H1 (cell line): ENCODE measurements at regions not wholly inside any gene's neighbourhood (a gene's known extent, or its start where the extent isn't known, plus 50 kb on each side); places are given as distances from the start of the nearest gene placed in this dataset.

Source experiments
- CTCF ChIA-PET: fragments of 300-600 bp; sonication (Branson Sonifier 250); formaldehyde crosslinking; loops from one replicate; lab custom pipeline; 2021; ENCODE audit not compliant: partially characterized antibody; lab: Charles Lee
- POLR2A ChIA-PET: fragments of 300-600 bp; sonication (Branson Sonifier 250); formaldehyde crosslinking; loops from one replicate; lab custom pipeline; 2021; ENCODE audit warnings: inconsistent platforms; ENCODE audit not compliant: partially characterized antibody; lab: Charles Lee
- DNase-seq, 2 experiments: peaks; one replicate each; pipeline versions ENCODE4 v3.0.0 to v3.0.0-alpha.2; 2010 to 2022; ENCODE audit warnings: low spot score in 2 of 2, low read depth in 1 of 2, mixed read lengths in 1 of 2
- FAIRE-seq: peaks from 2 replicates; lab custom pipeline; 2011; peaks lifted over from hg19 to GRCh38; lab: Jason Lieb, UNC
- H2AFZ ChIP-seq: 2 replicates; pipeline ENCODE4 v1.8.1; 2012; ENCODE audit warnings: low read length, inconsistent platforms
- H2AK5ac ChIP-seq: 2 replicates; pipeline ENCODE4 v1.6.1; 2013; ENCODE audit warnings: low read depth, low read length
- H2BK120ac ChIP-seq: replicated peaks from 2 replicates; pipeline ENCODE3; 2013; ENCODE audit warnings: low read depth, low read length, inconsistent platforms
- H2BK12ac ChIP-seq: 2 replicates; pipeline ENCODE4 v1.6.1; 2013; ENCODE audit warnings: low read depth, low read length
- H2BK15ac ChIP-seq: 2 replicates; pipeline ENCODE4 v1.6.1; 2013; ENCODE audit warnings: low read length
- H2BK20ac ChIP-seq: 2 replicates; pipeline ENCODE4 v1.6.1; 2013; ENCODE audit warnings: low read length
- H2BK5ac ChIP-seq: 2 replicates; pipeline ENCODE4 v1.6.1; 2013; ENCODE audit warnings: low read depth, low read length
- H3K14ac ChIP-seq: 2 replicates; pipeline ENCODE4 v1.6.1; 2013; ENCODE audit warnings: inconsistent platforms; ENCODE audit not compliant: insufficient read length
- H3K18ac ChIP-seq: 2 replicates; pipeline ENCODE4 v1.6.1; 2013; ENCODE audit warnings: low read length; ENCODE audit errors: extremely low read depth
- H3K23ac ChIP-seq: 2 replicates; pipeline ENCODE4 v1.6.1; 2013; ENCODE audit warnings: inconsistent platforms; ENCODE audit not compliant: insufficient read length
- H3K23me2 ChIP-seq: 2 replicates; pipeline ENCODE4 v1.6.1; 2013; ENCODE audit warnings: low read depth, low read length
- H3K27ac ChIP-seq: 2 replicates; pipeline ENCODE4 v1.6.1; 2011; ENCODE audit warnings: low read depth, low read length, inconsistent platforms
- H3K27me3 ChIP-seq, 4 experiments: replicated peaks in 1 of 4; 1 replicate in 1 of 4; 2 replicates in 3 of 4; pipeline versions ENCODE4 v1.6.1 to v1.8.1; 2011 to 2013; ENCODE audit warnings: low read length in 3 of 4, mild to moderate bottlenecking in 3 of 4, inconsistent platforms in 2 of 4, mixed read lengths in 2 of 4, moderate library complexity in 1 of 4; ENCODE audit not compliant: control insufficient read depth in 3 of 4, insufficient read depth in 3 of 4; ENCODE audit errors: extremely low read depth in 1 of 4
- H3K36me3 ChIP-seq, 4 experiments: 2 replicates each; pipeline versions ENCODE4 v1.6.1 to v1.8.1; 2011 to 2013; ENCODE audit warnings: mild to moderate bottlenecking in 4 of 4, low read length in 3 of 4, moderate library complexity in 2 of 4, control low read depth in 1 of 4, inconsistent platforms in 1 of 4; ENCODE audit not compliant: insufficient read depth in 4 of 4, control insufficient read depth in 2 of 4
- H3K4ac ChIP-seq: replicated peaks from 2 replicates; pipeline ENCODE3; 2013; ENCODE audit warnings: low read length, low read depth, mixed read lengths, inconsistent platforms; ENCODE audit not compliant: insufficient read length
- H3K4me1 ChIP-seq, 4 experiments: replicated peaks in 1 of 4; 1 replicate in 1 of 4; 2 replicates in 3 of 4; pipeline versions ENCODE4 v1.6.1 to v1.8.1; 2011 to 2013; ENCODE audit warnings: low read length in 3 of 4, inconsistent platforms in 2 of 4, mixed read lengths in 1 of 4; ENCODE audit not compliant: insufficient read depth in 4 of 4, control insufficient read depth in 3 of 4
- H3K4me2 ChIP-seq, 2 experiments: 2 replicates each; pipeline versions ENCODE4 v1.6.1 to v1.8.1; 2011 to 2013; ENCODE audit warnings: low read depth in 2 of 2, low read length in 2 of 2, control low read depth in 1 of 2, inconsistent platforms in 1 of 2, mild to moderate bottlenecking in 1 of 2; ENCODE audit not compliant: insufficient read depth in 1 of 2
- H3K4me3 ChIP-seq, 4 experiments: fragments of 200-600, 300-600 bp in 1 of 4; sonication (generic), shearing (Covaris generic), sonication (Bioruptor Twin) in 1 of 4; 2 replicates each; pipeline versions ENCODE4 v1.5.1 to v1.8.1; 2011 to 2016; ENCODE audit warnings: low read length in 4 of 4, low read depth in 3 of 4, control low read depth in 2 of 4, inconsistent platforms in 2 of 4, mild to moderate bottlenecking in 2 of 4, mixed read lengths in 1 of 4, moderate library complexity in 1 of 4; ENCODE audit not compliant: insufficient read depth in 2 of 4; ENCODE audit errors: extremely low read depth in 1 of 4
- H3K56ac ChIP-seq: replicated peaks from 2 replicates; pipeline ENCODE3; 2013; ENCODE audit warnings: low read depth, mild to moderate bottlenecking, mixed read lengths, low read length, inconsistent platforms; ENCODE audit not compliant: insufficient read length
- H3K79me1 ChIP-seq: 2 replicates; pipeline ENCODE4 v1.6.1; 2013; ENCODE audit warnings: low read depth, low read length, control low read depth
- H3K79me2 ChIP-seq, 2 experiments: 2 replicates each; pipeline versions ENCODE4 v1.6.1 to v1.8.1; 2012 to 2013; ENCODE audit warnings: low read length in 2 of 2, mild to moderate bottlenecking in 2 of 2, inconsistent platforms in 1 of 2; ENCODE audit not compliant: insufficient read depth in 2 of 2, control insufficient read depth in 1 of 2
- H3K9ac ChIP-seq, 4 experiments: replicated peaks in 1 of 4; 1 replicate in 1 of 4; 2 replicates in 3 of 4; pipeline versions ENCODE4 v1.6.1 to v1.8.1; 2011 to 2013; ENCODE audit warnings: low read depth in 3 of 4, low read length in 3 of 4, control low read depth in 2 of 4, mild to moderate bottlenecking in 2 of 4, moderate library complexity in 2 of 4, inconsistent platforms in 1 of 4; ENCODE audit errors: extremely low read depth in 1 of 4
- H3K9me3 ChIP-seq, 2 experiments: 2 replicates each; pipeline versions ENCODE4 v1.6.1 to v1.8.1; 2012 to 2013; ENCODE audit warnings: mild to moderate bottlenecking in 2 of 2, moderate library complexity in 2 of 2, control low read depth in 1 of 2, inconsistent platforms in 1 of 2, low read depth in 1 of 2, low read length in 1 of 2, mixed read lengths in 1 of 2; ENCODE audit not compliant: insufficient read depth in 2 of 2
- H4K20me1 ChIP-seq, 2 experiments: replicated peaks in 1 of 2; 2 replicates each; pipeline versions ENCODE3 to v1.8.1; 2011 to 2013; ENCODE audit warnings: inconsistent platforms in 2 of 2, low read length in 2 of 2, mild to moderate bottlenecking in 1 of 2; ENCODE audit not compliant: insufficient read depth in 2 of 2, control insufficient read depth in 1 of 2
- H4K5ac ChIP-seq: 2 replicates; pipeline ENCODE4 v1.6.1; 2013; ENCODE audit warnings: low read length, low read depth, mixed read lengths, inconsistent platforms; ENCODE audit not compliant: insufficient read length
- H4K8ac ChIP-seq: 2 replicates; pipeline ENCODE4 v1.8.0; 2013; ENCODE audit warnings: mild to moderate bottlenecking, moderate library complexity, low read length, inconsistent platforms; ENCODE audit not compliant: insufficient read depth; ENCODE audit errors: extremely low read depth
- H4K91ac ChIP-seq: replicated peaks from 2 replicates; pipeline ENCODE3; 2013; ENCODE audit warnings: low read length, mixed read lengths, inconsistent platforms; ENCODE audit not compliant: insufficient read length
- BRCA1 ChIP-seq: IDR thresholded peaks from 2 replicates; pipeline ENCODE4 v1.6.1; 2012; ENCODE audit warnings: low read depth, low read length, improper control_type of control experiment
- CBX8 ChIP-seq: fragments of 300-800, 300-1000 bp; sonication (generic); IDR thresholded peaks from 2 replicates; pipeline ENCODE4 v1.7.1; 2016; ENCODE audit warnings: low read depth, low read length, borderline replicate concordance
- CHD1 ChIP-seq: IDR thresholded peaks from 2 replicates; pipeline ENCODE4 v1.6.1; 2012; ENCODE audit warnings: low read depth, low read length, improper control_type of control experiment
- FOSL1 ChIP-seq: IDR thresholded peaks from 2 replicates; pipeline ENCODE4 v1.6.1; 2011; ENCODE audit warnings: mild to moderate bottlenecking, low read depth, low read length, moderate library complexity; ENCODE audit not compliant: insufficient read depth
- GTF2F1 ChIP-seq: IDR thresholded peaks from 2 replicates; pipeline ENCODE4 v1.6.1; 2012; ENCODE audit warnings: low read depth, low read length, improper control_type of control experiment, borderline replicate concordance
- POLR2AphosphoS5 ChIP-seq: IDR thresholded peaks from 2 replicates; pipeline ENCODE4 v1.6.1; 2011; ENCODE audit warnings: low read depth, low read length
- RFX5 ChIP-seq: IDR thresholded peaks from 2 replicates; pipeline ENCODE4 v1.6.1; 2011; ENCODE audit warnings: low read depth, low read length, improper control_type of control experiment, borderline replicate concordance
- ZNF274 ChIP-seq: IDR thresholded peaks from 2 replicates; pipeline ENCODE4 v1.7.0; 2012; ENCODE audit warnings: low read length, borderline replicate concordance; ENCODE audit errors: extremely low read depth
- WGBS, 2 experiments: shearing (Covaris generic) in 1 of 2; methylation state at CpG; one replicate each; pipeline versions ENCODE4 v1.1.6 to v1.1.7; 2013 to 2015; ENCODE audit warnings: low lambda C conversion rate in 2 of 2, mixed read lengths in 2 of 2, inconsistent platforms in 1 of 2, low coverage in 1 of 2, missing lambda C conversion rate in 1 of 2; ENCODE audit not compliant: insufficient replicate concordance in 2 of 2, insufficient coverage in 1 of 2, insufficient read length in 1 of 2; ENCODE audit errors: extremely low coverage in 1 of 2, missing lambda C conversion rate in 1 of 2; 5-methylcytosine and 5-hydroxymethylcytosine counted together
- TF ChIP-seq, protein P1 (sequence below): IDR thresholded peaks from 2 replicates; pipeline ENCODE4 v1.6.1; 2012; ENCODE audit warnings: inconsistent platforms

DNA sequence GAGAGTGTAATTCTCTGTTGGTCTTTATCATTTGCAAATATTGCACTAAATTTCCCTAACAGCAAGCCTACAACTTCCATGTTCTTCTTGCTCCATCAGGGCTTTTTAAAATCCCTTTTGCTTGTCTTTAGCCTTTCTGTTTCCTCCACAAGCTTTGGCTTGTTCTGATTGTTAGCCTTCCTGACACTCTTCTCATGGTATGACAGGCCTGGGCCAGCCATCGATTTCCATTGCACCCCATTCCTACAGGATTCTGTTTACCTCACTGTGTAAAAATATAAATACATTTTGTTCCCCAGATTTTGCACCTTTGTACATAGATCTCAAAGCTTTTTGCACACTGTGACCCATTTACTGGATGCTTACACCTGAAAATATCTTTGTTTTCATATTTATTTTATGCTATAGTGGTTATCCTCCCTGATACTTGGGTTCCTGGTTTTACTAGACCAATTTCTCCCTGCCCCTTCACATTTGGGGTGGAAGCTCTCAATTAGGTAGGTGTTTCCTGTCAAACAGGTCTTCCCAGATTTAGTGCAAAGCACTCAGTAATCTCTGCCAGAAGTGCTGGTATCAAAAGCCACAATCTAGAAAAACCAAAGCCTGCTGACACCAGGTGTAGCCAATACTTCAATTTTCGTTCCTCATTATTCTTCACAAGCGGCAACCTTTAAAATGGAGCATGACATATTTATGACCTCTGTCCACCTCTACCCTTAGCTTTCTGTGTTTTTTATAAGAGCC lies 57.9 kb upstream of the PPP2R3A start:
- ChIA-PET CTCF (interaction anchor here (1.0 to 7.2 kb wide), 5 partner anchors 10 to 170 kb away, joined by 3 to 95 read pairs (median 5); no protein-coding TSS in a partner anchor), POLR2A (no interaction called here)
- no peak overlapping the region for H3K27ac ChIP-seq

More for the DNA sequence above, 57.9 kb upstream of the PPP2R3A start:
- no peak overlapping the region for H3K4me3 ChIP-seq
- no peaks in the 10 kb centered on the region for H3K27me3 ChIP-seq
- no peak overlapping the region for H4K8ac ChIP-seq
- H3K4me2 ChIP-seq, result no peak overlapping the region
- no peak overlapping the region for H2BK20ac ChIP-seq
- H2BK5ac ChIP-seq, result no peak overlapping the region
- no peak for TF ChIP-seq RFX5
- no peak for TF ChIP-seq CHD1
- no peak for TF ChIP-seq POLR2AphosphoS5
- no peak for TF ChIP-seq ZNF274
- TF ChIP-seq FOSL1, result no peak
- TF ChIP-seq GTF2F1, result no peak
- no peak for TF ChIP-seq BRCA1
- TF ChIP-seq CBX8, result no peak
- TF ChIP-seq, protein P1, sequence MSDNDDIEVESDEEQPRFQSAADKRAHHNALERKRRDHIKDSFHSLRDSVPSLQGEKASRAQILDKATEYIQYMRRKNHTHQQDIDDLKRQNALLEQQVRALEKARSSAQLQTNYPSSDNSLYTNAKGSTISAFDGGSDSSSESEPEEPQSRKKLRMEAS, result no peak
- TF ChIP-seq, all 59 proteins: peak for 0
- Histone ChIP-seq H3K9ac (no peak overlapping the region), H3K79me1 (no peaks in the 10 kb centered on the region), H3K56ac (no peak overlapping the region), H2BK15ac (no peak overlapping the region), H3K14ac (no peak overlapping the region), H2AK5ac (no peak overlapping the region), H2AFZ (no peak overlapping the region), H3K36me3 (no peaks in the 10 kb centered on the region), H3K23me2 (no peaks in the 10 kb centered on the region), H4K91ac (no peak overlapping the region), H3K18ac (no peak overlapping the region), H3K79me2 (no peaks in the 10 kb centered on the region), H2BK120ac (no peak overlapping the region), H3K23ac (no peak overlapping the region), H4K20me1 (no peaks in the 10 kb centered on the region), H3K9me3 (no peaks in the 10 kb centered on the region), H4K5ac (no peak overlapping the region), H3K4ac (no peak overlapping the region), H2BK12ac (no peak overlapping the region), H3K4me1 (no peaks in the 10 kb centered on the region; a peak in 1 of 7 replicates)
- no peak for DNase-seq
- 92% methylated on average over 3 of the region's 3 CpGs; no CpG with 5 or more reads in 1 of the 2 experiments for WGBS, 2 experiments
- FAIRE-seq, result no peak
